H1 (cell line): ENCODE measurements at regions not wholly inside any gene's neighbourhood (a gene's known extent, or its start where the extent isn't known, plus 50 kb on each side); places are given as distances from the start of the nearest gene placed in this dataset.

Experiments used
- CTCF ChIA-PET: fragments of 300-600 bp; sonication (Branson Sonifier 250); formaldehyde crosslinking; loops from one replicate; lab custom pipeline; 2021; ENCODE audit not compliant: partially characterized antibody; lab: Charles Lee
- POLR2A ChIA-PET: fragments of 300-600 bp; sonication (Branson Sonifier 250); formaldehyde crosslinking; loops from one replicate; lab custom pipeline; 2021; ENCODE audit warnings: inconsistent platforms; ENCODE audit not compliant: partially characterized antibody; lab: Charles Lee
- DNase-seq, 2 experiments: peaks; one replicate each; pipeline versions ENCODE4 v3.0.0 to v3.0.0-alpha.2; 2010 to 2022; ENCODE audit warnings: low spot score in 2 of 2, low read depth in 1 of 2, mixed read lengths in 1 of 2
- FAIRE-seq: peaks from 2 replicates; lab custom pipeline; 2011; peaks lifted over from hg19 to GRCh38; lab: Jason Lieb, UNC
- H2AFZ ChIP-seq: 2 replicates; pipeline ENCODE4 v1.8.1; 2012; ENCODE audit warnings: low read length, inconsistent platforms
- H2AK5ac ChIP-seq: 2 replicates; pipeline ENCODE4 v1.6.1; 2013; ENCODE audit warnings: low read depth, low read length
- H2BK120ac ChIP-seq: replicated peaks from 2 replicates; pipeline ENCODE3; 2013; ENCODE audit warnings: low read depth, low read length, inconsistent platforms
- H2BK12ac ChIP-seq: 2 replicates; pipeline ENCODE4 v1.6.1; 2013; ENCODE audit warnings: low read depth, low read length
- H2BK15ac ChIP-seq: 2 replicates; pipeline ENCODE4 v1.6.1; 2013; ENCODE audit warnings: low read length
- H2BK20ac ChIP-seq: 2 replicates; pipeline ENCODE4 v1.6.1; 2013; ENCODE audit warnings: low read length
- H2BK5ac ChIP-seq: 2 replicates; pipeline ENCODE4 v1.6.1; 2013; ENCODE audit warnings: low read depth, low read length
- H3K14ac ChIP-seq: 2 replicates; pipeline ENCODE4 v1.6.1; 2013; ENCODE audit warnings: inconsistent platforms; ENCODE audit not compliant: insufficient read length
- H3K18ac ChIP-seq: 2 replicates; pipeline ENCODE4 v1.6.1; 2013; ENCODE audit warnings: low read length; ENCODE audit errors: extremely low read depth
- H3K23ac ChIP-seq: 2 replicates; pipeline ENCODE4 v1.6.1; 2013; ENCODE audit warnings: inconsistent platforms; ENCODE audit not compliant: insufficient read length
- H3K23me2 ChIP-seq: 2 replicates; pipeline ENCODE4 v1.6.1; 2013; ENCODE audit warnings: low read depth, low read length
- H3K27ac ChIP-seq: 2 replicates; pipeline ENCODE4 v1.6.1; 2011; ENCODE audit warnings: low read depth, low read length, inconsistent platforms
- H3K27me3 ChIP-seq, 4 experiments: replicated peaks in 1 of 4; 1 replicate in 1 of 4; 2 replicates in 3 of 4; pipeline versions ENCODE4 v1.6.1 to v1.8.1; 2011 to 2013; ENCODE audit warnings: low read length in 3 of 4, mild to moderate bottlenecking in 3 of 4, inconsistent platforms in 2 of 4, mixed read lengths in 2 of 4, moderate library complexity in 1 of 4; ENCODE audit not compliant: control insufficient read depth in 3 of 4, insufficient read depth in 3 of 4; ENCODE audit errors: extremely low read depth in 1 of 4
- H3K36me3 ChIP-seq, 4 experiments: 2 replicates each; pipeline versions ENCODE4 v1.6.1 to v1.8.1; 2011 to 2013; ENCODE audit warnings: mild to moderate bottlenecking in 4 of 4, low read length in 3 of 4, moderate library complexity in 2 of 4, control low read depth in 1 of 4, inconsistent platforms in 1 of 4; ENCODE audit not compliant: insufficient read depth in 4 of 4, control insufficient read depth in 2 of 4
- H3K4ac ChIP-seq: replicated peaks from 2 replicates; pipeline ENCODE3; 2013; ENCODE audit warnings: low read length, low read depth, mixed read lengths, inconsistent platforms; ENCODE audit not compliant: insufficient read length
- H3K4me1 ChIP-seq, 4 experiments: replicated peaks in 1 of 4; 1 replicate in 1 of 4; 2 replicates in 3 of 4; pipeline versions ENCODE4 v1.6.1 to v1.8.1; 2011 to 2013; ENCODE audit warnings: low read length in 3 of 4, inconsistent platforms in 2 of 4, mixed read lengths in 1 of 4; ENCODE audit not compliant: insufficient read depth in 4 of 4, control insufficient read depth in 3 of 4
- H3K4me2 ChIP-seq, 2 experiments: 2 replicates each; pipeline versions ENCODE4 v1.6.1 to v1.8.1; 2011 to 2013; ENCODE audit warnings: low read depth in 2 of 2, low read length in 2 of 2, control low read depth in 1 of 2, inconsistent platforms in 1 of 2, mild to moderate bottlenecking in 1 of 2; ENCODE audit not compliant: insufficient read depth in 1 of 2
- H3K4me3 ChIP-seq, 4 experiments: fragments of 200-600, 300-600 bp in 1 of 4; sonication (generic), shearing (Covaris generic), sonication (Bioruptor Twin) in 1 of 4; 2 replicates each; pipeline versions ENCODE4 v1.5.1 to v1.8.1; 2011 to 2016; ENCODE audit warnings: low read length in 4 of 4, low read depth in 3 of 4, control low read depth in 2 of 4, inconsistent platforms in 2 of 4, mild to moderate bottlenecking in 2 of 4, mixed read lengths in 1 of 4, moderate library complexity in 1 of 4; ENCODE audit not compliant: insufficient read depth in 2 of 4; ENCODE audit errors: extremely low read depth in 1 of 4
- H3K56ac ChIP-seq: replicated peaks from 2 replicates; pipeline ENCODE3; 2013; ENCODE audit warnings: low read depth, mild to moderate bottlenecking, mixed read lengths, low read length, inconsistent platforms; ENCODE audit not compliant: insufficient read length
- H3K79me1 ChIP-seq: 2 replicates; pipeline ENCODE4 v1.6.1; 2013; ENCODE audit warnings: low read depth, low read length, control low read depth
- H3K79me2 ChIP-seq, 2 experiments: 2 replicates each; pipeline versions ENCODE4 v1.6.1 to v1.8.1; 2012 to 2013; ENCODE audit warnings: low read length in 2 of 2, mild to moderate bottlenecking in 2 of 2, inconsistent platforms in 1 of 2; ENCODE audit not compliant: insufficient read depth in 2 of 2, control insufficient read depth in 1 of 2
- H3K9ac ChIP-seq, 4 experiments: replicated peaks in 1 of 4; 1 replicate in 1 of 4; 2 replicates in 3 of 4; pipeline versions ENCODE4 v1.6.1 to v1.8.1; 2011 to 2013; ENCODE audit warnings: low read depth in 3 of 4, low read length in 3 of 4, control low read depth in 2 of 4, mild to moderate bottlenecking in 2 of 4, moderate library complexity in 2 of 4, inconsistent platforms in 1 of 4; ENCODE audit errors: extremely low read depth in 1 of 4
- H3K9me3 ChIP-seq, 2 experiments: 2 replicates each; pipeline versions ENCODE4 v1.6.1 to v1.8.1; 2012 to 2013; ENCODE audit warnings: mild to moderate bottlenecking in 2 of 2, moderate library complexity in 2 of 2, control low read depth in 1 of 2, inconsistent platforms in 1 of 2, low read depth in 1 of 2, low read length in 1 of 2, mixed read lengths in 1 of 2; ENCODE audit not compliant: insufficient read depth in 2 of 2
- H4K20me1 ChIP-seq, 2 experiments: replicated peaks in 1 of 2; 2 replicates each; pipeline versions ENCODE3 to v1.8.1; 2011 to 2013; ENCODE audit warnings: inconsistent platforms in 2 of 2, low read length in 2 of 2, mild to moderate bottlenecking in 1 of 2; ENCODE audit not compliant: insufficient read depth in 2 of 2, control insufficient read depth in 1 of 2
- H4K5ac ChIP-seq: 2 replicates; pipeline ENCODE4 v1.6.1; 2013; ENCODE audit warnings: low read length, low read depth, mixed read lengths, inconsistent platforms; ENCODE audit not compliant: insufficient read length
- H4K8ac ChIP-seq: 2 replicates; pipeline ENCODE4 v1.8.0; 2013; ENCODE audit warnings: mild to moderate bottlenecking, moderate library complexity, low read length, inconsistent platforms; ENCODE audit not compliant: insufficient read depth; ENCODE audit errors: extremely low read depth
- H4K91ac ChIP-seq: replicated peaks from 2 replicates; pipeline ENCODE3; 2013; ENCODE audit warnings: low read length, mixed read lengths, inconsistent platforms; ENCODE audit not compliant: insufficient read length
- BRCA1 ChIP-seq: IDR thresholded peaks from 2 replicates; pipeline ENCODE4 v1.6.1; 2012; ENCODE audit warnings: low read depth, low read length, improper control_type of control experiment
- CBX8 ChIP-seq: fragments of 300-800, 300-1000 bp; sonication (generic); IDR thresholded peaks from 2 replicates; pipeline ENCODE4 v1.7.1; 2016; ENCODE audit warnings: low read depth, low read length, borderline replicate concordance
- CREB1 ChIP-seq: IDR thresholded peaks from 2 replicates; pipeline ENCODE4 v1.6.1; 2012; ENCODE audit warnings: inconsistent platforms
- EP300 ChIP-seq, 2 experiments: IDR thresholded peaks; 1 replicate in 1 of 2; 2 replicates in 1 of 2; pipeline ENCODE4 v1.6.1; 2011 to 2012; ENCODE audit warnings: low read depth in 2 of 2, low read length in 2 of 2, mild to moderate bottlenecking in 2 of 2, borderline replicate concordance in 1 of 2, inconsistent platforms in 1 of 2, moderate library complexity in 1 of 2
- MAFK ChIP-seq: IDR thresholded peaks from 2 replicates; pipeline ENCODE4 v1.6.1; 2012; ENCODE audit warnings: low read depth, mild to moderate bottlenecking, improper control_type of control experiment, low read length
- NANOG ChIP-seq: IDR thresholded peaks from 2 replicates; pipeline ENCODE4 v1.6.1; 2011; ENCODE audit warnings: low read length, low read depth, mild to moderate bottlenecking, inconsistent platforms; ENCODE audit not compliant: insufficient read depth, poor library complexity, severe bottlenecking
- RFX5 ChIP-seq: IDR thresholded peaks from 2 replicates; pipeline ENCODE4 v1.6.1; 2011; ENCODE audit warnings: low read depth, low read length, improper control_type of control experiment, borderline replicate concordance
- RXRA ChIP-seq: IDR thresholded peaks from 2 replicates; pipeline ENCODE4 v1.6.1; 2011; ENCODE audit warnings: low read depth, mild to moderate bottlenecking, low read length, moderate library complexity; ENCODE audit not compliant: insufficient read depth
- SP4 ChIP-seq: IDR thresholded peaks from 2 replicates; pipeline ENCODE4 v1.6.1; 2012; ENCODE audit warnings: low read length, inconsistent platforms
- SRF ChIP-seq: IDR thresholded peaks from 2 replicates; pipeline ENCODE4 v1.6.1; 2011; ENCODE audit warnings: mild to moderate bottlenecking, low read depth, low read length, moderate library complexity
- TAF1 ChIP-seq: IDR thresholded peaks from 2 replicates; pipeline ENCODE4 v1.6.1; 2011; ENCODE audit warnings: mild to moderate bottlenecking, low read depth, low read length
- YY1 ChIP-seq: IDR thresholded peaks from 2 replicates; pipeline ENCODE4 v1.6.1; 2011; ENCODE audit warnings: low read depth, mild to moderate bottlenecking, low read length
- TF ChIP-seq, protein P1 (sequence below), 3 experiments: IDR thresholded peaks; 1 replicate in 2 of 3; 2 replicates in 1 of 3; pipeline versions ENCODE4 v1.5.1 to v1.6.1; 2011; ENCODE audit warnings: low read length in 3 of 3, mild to moderate bottlenecking in 3 of 3, inconsistent platforms in 2 of 3, low read depth in 1 of 3, moderate library complexity in 1 of 3; ENCODE audit not compliant: insufficient read depth in 1 of 3; ENCODE audit errors: control extremely low read depth in 1 of 3

DNA sequence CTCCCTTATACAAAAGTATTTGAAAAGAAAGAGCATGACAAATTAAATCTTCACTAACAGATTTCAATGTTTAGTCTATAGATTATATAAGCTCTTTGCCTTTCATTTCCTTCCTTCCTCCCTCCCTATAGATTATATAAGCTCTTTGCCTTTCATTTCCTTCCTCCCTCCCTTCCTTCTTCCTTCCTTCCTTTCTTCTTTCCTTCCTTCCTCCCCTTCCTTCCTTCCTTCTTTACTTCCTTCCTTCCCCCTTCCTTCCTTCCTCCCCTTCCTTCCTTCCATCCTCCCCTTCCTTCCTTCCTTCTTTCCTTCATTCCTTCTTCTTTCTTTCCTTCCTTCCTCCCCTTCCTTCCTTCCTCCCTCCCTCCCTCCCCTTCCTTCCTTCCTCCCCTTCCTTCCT, 209.8 kb upstream of the CBLB start:
- Histone ChIP-seq H2AFZ (no peak overlapping the region), H2BK15ac (no peak overlapping the region), H4K8ac (no peak overlapping the region), H3K79me2 (no peaks in the 10 kb centered on the region), H3K4ac (no peak overlapping the region), H4K20me1 (no peaks in the 10 kb centered on the region), H3K18ac (no peak overlapping the region), H3K9me3 (peaks cover 3 to 4% of the 10 kb centered on the region in 2 experiments; a peak in 2 of 4 replicates), H3K9ac (no peak overlapping the region), H3K23ac (no peak overlapping the region), H3K14ac (no peak overlapping the region), H4K5ac (no peak overlapping the region), H3K27ac (no peak overlapping the region), H3K23me2 (no peaks in the 10 kb centered on the region; the same call in 1 of the 2 replicates), H2AK5ac (no peak overlapping the region), H2BK5ac (no peak overlapping the region), H2BK12ac (no peak overlapping the region), H3K4me2 (no peak overlapping the region), H2BK120ac (no peak overlapping the region), H4K91ac (no peak overlapping the region), H3K36me3 (no peaks in the 10 kb centered on the region), H3K4me3 (no peak overlapping the region), H2BK20ac (no peak overlapping the region), H3K27me3 (no peaks in the 10 kb centered on the region), H3K4me1 (no peaks in the 10 kb centered on the region), H3K79me1 (no peaks in the 10 kb centered on the region), H3K56ac (no peak overlapping the region)
- CTCF ChIA-PET, result no interaction called here
- no peak for FAIRE-seq
- no peak for DNase-seq
- POLR2A ChIA-PET, result no interaction called here
- TF ChIP-seq, protein P1, sequence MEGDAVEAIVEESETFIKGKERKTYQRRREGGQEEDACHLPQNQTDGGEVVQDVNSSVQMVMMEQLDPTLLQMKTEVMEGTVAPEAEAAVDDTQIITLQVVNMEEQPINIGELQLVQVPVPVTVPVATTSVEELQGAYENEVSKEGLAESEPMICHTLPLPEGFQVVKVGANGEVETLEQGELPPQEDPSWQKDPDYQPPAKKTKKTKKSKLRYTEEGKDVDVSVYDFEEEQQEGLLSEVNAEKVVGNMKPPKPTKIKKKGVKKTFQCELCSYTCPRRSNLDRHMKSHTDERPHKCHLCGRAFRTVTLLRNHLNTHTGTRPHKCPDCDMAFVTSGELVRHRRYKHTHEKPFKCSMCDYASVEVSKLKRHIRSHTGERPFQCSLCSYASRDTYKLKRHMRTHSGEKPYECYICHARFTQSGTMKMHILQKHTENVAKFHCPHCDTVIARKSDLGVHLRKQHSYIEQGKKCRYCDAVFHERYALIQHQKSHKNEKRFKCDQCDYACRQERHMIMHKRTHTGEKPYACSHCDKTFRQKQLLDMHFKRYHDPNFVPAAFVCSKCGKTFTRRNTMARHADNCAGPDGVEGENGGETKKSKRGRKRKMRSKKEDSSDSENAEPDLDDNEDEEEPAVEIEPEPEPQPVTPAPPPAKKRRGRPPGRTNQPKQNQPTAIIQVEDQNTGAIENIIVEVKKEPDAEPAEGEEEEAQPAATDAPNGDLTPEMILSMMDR (IDR thresholded peaks at IDR 0.05; ENCODE audit: control extremely low read depth in 1 of 3, insufficient read depth in 1 of 3, low read depth in 1 of 3, low read length in 3 of 3), result no peak
- no peak for TF ChIP-seq CREB1
- TF ChIP-seq YY1, result no peak
- no peak for TF ChIP-seq RXRA
- TF ChIP-seq MAFK, result no peak
- no peak for TF ChIP-seq SP4
- TF ChIP-seq BRCA1, result no peak
- TF ChIP-seq CBX8, result no peak
- no peak for TF ChIP-seq TAF1
- TF ChIP-seq NANOG, result no peak
- TF ChIP-seq RFX5, result no peak
- TF ChIP-seq EP300 (IDR thresholded peaks at IDR 0.05; ENCODE audit: borderline replicate concordance in 1 of 2, low read depth in 2 of 2, low read length in 2 of 2), result no peak
- TF ChIP-seq SRF, result no peak
